HG02759 (cell line): ENCODE measurements at regions not wholly inside any gene's neighbourhood (a gene's known extent, or its start where the extent isn't known, plus 50 kb on each side); places are given as distances from the start of the nearest gene placed in this dataset.

Source experiments
- ATAC-seq: cut with Tn5 transposase; IDR thresholded peaks from one replicate; pipeline ENCODE4 v1.9.1; 2021; ENCODE audit warnings: mild to moderate bottlenecking, moderate library complexity; ENCODE audit not compliant: unreplicated experiment

DNA sequence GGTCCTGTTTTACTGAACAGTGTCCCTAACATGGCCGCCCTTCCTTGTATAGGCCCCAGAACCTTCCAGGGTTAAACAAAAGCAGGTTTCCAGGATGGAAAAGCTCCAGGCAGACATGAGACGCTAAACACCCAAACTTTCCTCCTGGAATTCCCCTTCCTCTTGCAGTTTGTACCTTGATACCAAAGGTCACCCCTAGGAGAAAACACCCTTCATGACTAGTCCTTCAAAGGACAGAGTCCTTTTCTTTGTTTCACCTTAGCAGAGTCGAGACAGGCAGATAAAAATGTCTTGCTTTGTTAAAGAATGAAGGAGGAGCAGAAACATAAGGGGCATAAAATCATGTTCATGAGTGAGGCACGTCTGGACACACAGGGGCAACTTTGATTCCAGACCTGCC lies 247.5 kb downstream of the BCOR start:
- no peak for ATAC-seq

DNA sequence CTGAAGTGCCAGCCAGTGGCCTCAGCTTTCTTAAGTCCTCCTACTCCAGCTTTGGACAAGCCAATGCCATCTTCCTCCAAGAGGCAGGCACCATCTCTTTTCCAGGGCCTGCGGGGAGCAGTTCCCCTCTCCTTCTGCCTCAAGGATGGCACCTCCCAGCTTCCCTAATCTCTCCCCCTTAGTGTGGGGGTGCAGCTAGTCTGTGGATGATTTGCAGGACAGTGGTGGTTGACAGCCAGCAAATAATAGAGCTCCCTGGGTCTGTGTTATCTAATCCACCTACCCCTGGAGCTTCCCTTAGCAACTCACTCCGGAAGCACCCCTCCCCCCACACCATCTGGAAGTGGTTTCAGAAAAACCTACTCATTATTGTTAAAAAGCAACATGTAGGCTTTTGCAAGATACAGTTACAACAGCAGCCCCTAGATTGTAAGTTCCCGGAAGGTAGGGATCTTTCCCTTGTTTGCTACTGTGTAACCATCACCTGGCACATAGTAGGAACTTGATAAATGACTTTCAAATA lies 247.1 kb downstream of the BCOR start:
- no peak for ATAC-seq

DNA sequence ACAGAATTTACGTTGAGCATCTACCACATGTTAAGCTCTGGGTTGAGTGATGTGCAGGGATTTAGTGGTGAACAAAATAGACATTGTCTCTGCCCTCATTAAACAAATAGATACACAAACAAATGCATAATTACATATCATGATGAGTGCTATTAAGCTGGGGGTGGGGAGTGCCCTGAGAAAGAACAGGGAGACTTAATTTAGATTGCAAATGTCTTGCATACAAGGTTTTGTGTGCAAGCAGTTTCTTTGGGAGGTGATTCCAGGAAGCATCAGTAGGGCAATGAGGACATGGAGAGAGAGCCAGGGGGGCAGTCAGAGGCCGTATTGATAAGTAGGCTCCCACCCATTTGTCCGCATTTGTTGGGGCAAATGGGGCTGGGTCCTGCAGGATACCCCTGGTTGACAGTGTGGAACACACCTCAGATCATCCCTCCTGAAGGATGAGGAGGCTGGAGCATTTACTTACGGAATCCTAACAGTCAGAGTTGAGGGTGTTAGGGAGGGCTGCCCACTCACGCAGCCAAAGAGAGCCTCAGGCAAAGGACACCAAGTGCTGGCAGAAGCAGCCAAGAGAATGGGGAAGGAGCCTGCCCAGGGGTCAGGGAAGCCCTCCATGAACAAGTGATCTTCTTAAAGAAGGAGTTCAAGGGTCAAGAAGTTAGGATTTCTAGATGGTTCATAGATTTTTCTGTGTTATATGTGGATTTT lies 245.9 kb downstream of the BCOR start:
- no peak for ATAC-seq

DNA sequence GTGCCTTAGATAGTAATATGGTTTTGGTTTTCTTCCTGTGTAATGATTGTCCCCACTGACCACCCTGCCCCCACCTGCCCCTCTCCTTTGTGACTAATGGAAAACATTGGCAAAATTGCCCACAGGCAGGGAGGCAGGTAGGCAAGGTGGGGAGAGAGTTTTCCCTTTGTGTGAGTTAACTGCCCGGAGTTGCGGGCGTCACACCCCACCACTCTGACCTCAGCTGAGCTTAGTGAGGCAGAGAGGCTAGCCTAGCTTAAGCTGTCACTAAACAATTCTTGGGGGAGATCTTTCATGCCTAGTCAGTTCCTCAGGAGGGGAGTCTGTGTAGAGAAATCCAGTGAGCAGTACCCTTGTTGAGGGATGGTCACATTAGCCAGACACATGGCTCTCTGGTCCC lies 245.3 kb downstream of the BCOR start:
- no peak for ATAC-seq

DNA sequence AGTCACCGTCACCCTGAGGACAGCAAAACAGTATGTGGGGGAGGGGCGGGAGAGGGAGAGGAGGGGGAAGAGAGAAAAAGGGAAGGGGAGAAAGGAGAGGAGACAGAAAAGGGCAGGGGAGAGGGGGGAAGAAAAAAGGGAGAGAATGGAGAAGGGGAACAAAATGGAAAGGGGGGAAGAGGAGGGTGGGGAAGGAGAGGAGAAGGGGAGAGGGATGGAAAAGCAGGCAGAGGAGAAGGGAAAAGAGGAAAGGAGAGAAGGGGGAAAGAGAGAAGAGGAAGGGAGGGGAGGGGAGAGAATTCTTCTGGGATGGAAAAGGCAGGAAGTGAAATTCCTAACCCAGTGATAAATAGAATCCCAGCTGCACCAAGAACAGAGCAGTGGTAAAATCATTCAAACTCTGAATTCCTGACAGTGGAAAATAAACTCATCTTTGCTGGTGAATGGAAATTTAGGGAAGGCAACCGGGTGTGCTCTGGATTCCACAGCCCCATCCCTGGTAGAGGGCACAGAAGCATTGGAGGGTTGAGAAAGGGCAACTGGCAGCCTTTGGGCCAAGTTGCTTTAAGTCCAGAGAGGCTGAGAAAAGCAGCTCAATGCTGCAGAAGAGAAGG lies 244.2 kb downstream of the BCOR start:
- ATAC-seq = no peak

DNA sequence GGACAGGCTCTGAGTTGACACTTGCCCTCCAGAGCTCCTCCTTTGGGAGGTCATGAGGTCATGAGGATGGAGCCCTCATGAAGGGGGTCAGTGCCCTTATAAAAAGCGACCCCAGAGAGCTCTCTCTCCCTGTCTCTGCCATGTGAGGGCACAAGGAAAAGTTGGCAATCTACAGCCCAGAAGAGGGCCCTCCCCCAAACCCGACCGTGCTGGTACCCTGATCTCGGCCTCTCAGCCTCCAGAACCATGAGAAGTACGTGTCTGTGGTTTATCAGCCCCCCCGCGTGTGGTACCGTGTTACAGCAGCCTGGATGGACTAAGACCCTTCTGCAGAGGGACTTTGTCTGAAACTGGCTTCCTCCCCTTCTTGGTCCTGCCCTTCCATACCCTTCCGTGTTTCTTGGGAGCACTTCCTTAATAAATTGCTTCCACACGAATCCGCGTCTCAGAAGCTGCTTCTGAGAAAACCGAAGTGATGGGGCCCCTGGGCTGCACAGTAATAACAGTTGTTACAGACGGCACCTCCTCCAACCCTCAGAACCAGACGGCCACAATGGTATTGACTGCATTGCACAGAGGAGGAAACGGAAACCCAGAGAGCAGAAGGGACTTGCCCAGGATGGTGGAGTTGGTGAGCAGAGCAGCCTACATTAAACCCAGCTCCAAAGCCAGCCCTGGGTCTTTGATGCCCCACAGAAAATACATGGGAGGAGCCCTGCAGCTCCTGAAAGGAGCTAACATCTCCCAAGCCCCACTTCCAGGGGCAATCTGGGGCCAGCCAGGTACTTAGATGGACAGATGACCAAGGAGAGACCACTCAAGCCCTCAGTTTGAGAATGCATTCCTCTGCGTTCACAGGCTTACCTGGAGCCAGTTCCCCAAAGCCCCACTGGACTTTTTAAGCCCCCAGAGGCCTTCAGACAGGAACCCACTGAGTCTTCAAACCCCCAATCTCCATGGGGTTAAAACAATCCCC lies 242.7 kb downstream of the BCOR start:
- peak; percentile 75 for ATAC-seq

DNA sequence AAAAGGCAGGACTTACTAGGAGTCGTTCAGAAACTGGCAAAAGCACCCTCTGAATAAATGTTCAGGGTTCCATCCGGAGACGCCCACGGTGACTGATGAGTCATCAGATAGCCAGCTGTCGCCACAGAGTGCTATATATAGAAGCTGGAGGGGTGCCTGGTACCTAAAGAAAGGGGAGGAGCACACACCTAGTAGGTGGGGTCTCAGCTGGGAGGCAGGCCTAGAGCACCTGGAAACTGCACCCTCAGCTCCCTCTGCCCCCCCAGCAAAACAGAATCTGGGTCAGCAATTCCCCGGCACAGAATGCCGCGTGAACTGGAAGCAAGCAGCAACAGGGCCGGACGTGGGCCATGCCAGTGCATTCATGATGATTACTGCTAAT lies 242.0 kb downstream of the BCOR start:
- ATAC-seq = peak; percentile 46

DNA sequence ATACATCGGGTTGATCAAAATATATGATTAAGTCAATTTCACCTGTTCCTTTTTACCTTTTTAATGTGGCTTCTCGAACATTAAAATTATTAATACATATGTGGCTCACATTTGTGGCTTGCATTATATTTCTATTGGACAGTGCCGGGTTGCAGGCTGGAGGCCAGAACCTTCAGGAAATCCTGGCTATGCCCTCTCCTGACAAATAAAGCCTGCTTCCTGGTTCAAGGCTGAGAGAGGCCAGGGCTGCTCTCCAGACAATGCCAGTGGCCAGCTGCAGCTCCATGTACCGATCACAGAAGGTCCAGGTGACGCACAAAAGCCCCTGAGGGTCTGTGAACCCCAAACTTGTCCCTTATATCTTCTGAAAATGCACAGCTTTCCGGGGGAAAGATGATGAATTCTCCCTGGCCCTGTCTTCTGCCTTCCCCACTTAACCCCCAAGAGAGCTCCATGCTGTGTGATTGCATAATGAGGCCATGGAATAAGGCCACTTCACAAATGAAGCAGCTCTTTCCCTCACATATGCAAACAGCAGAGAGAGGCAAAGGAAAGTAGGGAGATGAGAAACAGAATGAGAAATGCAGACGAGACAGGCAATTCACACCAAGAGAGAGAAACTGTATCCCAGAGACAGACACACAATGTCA lies 241.2 kb downstream of the BCOR start:
- no peak for ATAC-seq

DNA sequence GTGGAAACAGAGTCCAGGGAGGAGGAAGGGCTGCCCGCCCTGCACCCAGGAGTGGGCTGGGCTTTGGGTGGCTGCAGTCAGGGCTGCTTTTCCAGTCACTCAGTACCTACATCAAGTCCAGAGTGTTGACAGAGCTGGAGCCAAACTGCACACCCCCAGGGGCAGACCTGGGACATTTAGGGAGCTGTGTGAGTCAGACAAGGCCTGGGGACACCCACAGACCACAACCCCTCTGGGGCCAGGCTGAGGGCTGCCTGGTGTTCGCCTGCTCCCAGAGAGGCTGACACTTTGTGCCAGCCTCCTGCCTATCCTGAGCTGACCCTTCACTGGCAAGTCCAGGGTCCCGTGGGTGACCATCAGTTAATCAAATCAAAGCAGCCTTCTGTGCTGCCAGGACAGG lies 240.0 kb downstream of the BCOR start:
- ATAC-seq = no peak

DNA sequence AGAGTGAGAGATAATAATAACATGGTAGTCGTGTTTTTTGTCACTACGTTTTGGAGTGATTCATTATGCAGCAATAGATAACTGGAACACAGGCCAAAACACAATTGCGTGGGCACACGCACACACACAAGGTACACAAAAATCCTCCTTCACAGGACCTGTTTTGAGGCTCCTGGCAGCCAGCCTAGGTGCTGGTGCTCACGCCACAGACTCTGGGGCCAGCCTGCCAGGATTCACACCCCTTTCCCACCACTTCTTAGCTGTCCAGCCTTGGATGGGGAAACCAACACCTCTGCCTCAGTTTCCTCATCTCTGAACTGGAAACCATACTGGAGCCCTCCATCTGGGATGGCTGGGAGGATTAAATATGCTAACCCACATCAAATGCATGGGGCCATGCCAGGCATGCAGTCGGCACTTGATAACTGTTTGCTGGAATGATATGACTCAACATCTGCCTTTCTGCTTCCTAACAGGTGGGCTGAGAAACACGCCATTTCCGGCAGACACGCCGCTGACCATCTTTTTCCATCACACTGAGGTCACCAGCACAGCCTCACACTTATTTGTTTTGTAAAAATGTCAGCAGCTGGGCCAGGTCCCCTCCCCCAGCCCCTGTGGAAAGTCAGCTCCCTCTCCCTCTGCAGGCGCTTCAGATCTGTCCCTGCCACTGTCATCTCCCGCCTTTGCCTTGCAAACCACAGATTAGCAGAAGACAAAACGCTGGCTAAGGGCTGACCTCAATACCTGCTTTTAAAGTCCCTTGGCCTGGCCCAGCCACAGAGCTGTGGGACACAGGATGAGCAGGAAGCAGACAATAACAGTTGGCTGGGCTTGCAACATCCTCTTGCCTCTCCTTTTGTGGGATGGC lies 237.5 kb downstream of the BCOR start:
- ATAC-seq = peak; percentile 69

DNA sequence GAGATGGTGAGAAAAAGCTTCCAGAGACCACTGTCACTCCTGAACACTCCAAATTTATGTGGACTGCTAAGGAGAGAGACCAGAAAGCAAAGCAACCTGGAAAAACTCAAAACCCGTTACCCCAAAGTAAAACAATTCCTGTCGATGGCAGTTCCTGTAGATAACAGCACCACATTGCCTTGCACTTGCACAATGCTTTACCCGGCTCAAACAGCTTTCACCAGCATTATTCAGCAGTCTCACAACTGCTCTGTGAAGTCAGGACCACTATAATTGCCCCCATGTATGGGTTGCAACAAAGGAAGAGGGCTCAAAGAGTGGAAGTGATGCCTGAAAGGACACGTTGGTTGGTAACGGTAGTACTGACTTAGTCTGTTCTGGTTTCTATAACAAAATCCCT lies 234.8 kb downstream of the BCOR start:
- no peak for ATAC-seq

DNA sequence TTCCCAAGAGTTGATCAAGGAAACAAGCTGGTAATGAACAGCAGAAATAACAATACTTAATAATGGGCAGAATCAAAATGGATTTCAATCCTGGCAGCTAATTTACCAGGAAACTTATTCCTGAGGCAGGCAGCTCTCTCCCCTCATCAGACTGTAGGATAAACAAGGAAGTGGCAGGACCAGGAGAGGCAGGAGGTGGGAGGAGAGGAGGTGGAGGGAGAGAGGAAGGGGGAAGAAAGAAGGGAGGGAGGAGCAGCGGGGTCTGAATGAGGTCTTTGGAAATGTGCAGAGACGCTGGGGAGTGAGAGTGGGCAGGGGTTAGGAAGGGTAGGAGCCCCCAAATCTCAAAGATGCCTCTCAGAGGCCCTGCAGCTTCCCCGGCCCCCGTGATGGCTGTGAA lies 231.5 kb downstream of the BCOR start:
- ATAC-seq = no peak

DNA sequence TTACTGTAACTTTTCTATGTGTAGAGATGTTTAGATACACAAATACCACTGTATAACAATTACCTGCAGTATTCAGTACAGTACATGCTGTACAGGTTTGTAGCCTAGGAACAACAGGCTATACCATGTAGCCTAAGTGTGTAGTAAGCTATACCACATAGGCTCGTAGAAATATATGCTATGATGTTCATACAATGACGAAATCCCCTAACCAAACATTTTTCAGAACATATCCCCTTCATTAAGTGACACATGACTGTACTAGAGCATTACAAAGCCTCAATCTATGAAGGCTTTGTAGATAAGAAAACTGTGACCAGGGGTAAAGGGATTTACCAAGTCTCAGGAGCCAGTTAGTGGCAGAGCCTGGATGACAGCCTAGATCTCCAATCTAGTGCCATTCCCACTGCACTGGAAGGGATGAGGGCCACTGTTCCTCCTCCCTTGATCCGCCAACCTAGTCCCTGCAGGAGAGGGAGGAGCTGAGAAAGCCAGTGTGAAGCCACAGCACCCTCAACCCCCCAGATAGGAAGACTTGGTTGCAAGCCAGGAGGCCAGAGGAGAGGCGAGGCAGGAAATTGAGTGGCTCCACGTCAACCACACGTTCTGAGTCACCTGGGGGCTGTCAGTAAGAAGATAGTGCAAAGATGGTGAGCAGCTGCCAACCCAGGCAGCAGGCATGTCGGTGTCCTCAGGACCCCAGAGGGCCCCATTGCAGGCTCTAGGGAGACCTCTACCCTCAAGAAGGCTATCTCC lies 227.7 kb downstream of the BCOR start:
- ATAC-seq = no peak

DNA sequence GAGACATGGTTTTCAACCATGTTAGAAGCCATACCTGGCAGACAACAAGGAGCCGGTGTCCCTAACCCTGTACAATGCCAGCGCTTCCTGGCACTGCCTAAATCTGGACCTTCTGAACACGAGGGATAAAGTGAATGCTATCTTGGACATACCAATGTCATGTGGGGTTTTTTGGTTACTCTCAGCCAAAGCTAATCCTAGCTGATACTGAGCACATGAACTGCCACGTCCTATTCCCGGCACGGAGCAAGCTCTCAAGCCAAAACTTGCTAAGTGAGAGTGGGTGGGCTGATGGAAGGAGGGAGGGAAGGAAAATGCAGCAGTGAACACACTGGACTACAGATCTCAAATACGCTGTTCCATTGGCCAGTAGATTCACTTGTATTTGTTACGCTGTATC lies 226.1 kb downstream of the BCOR start:
- ATAC-seq = no peak

DNA sequence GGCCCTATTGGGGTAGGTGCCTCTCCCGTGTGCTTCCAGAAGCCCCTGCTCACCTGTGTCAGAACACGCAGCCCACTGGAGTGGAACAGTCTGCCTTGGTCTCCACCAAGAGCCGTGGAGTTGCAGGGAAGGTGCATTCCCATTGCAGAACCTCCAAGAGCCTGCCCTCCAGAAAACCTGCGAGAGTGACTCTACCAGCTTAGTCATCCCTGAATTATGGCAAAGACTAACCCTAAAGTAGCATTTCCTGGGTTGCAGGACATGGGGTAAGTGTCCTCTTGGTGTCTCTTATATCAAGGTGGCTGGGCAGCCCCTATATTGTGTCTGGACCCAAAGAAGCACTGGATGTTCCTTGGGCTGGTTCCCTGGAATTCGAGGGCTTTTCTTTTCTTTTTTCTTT lies 224.6 kb downstream of the BCOR start:
- ATAC-seq = no peak

DNA sequence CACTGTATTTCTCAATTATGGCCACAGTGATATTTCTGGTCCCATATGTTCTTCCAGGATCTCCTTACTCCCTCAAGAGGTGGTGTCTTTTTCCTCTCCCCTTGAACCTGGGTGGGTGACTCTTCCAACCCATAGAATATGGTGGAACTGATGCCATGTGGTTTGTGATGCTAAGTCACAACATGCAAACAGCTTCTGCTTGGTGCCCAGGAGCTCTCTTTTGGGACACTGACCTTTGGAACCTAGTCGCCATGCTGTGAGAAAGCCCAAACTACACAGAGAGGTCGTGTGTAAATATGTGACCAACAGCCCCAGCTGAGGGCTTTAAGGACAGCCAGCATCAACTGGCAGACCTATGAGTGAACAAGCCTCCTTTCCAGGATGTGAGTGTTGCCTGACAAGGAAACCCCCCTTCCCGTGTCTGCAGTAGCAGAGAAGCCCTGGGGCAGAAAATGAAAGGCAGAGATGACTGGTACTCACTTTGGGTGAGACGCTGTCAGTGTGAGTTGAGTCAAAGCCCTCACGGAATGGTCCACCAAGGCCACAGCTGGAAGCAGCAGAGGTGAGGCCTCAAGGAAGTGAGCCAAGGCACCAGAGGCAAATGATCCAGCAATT lies 223.4 kb downstream of the BCOR start:
- ATAC-seq = peak; percentile 93

DNA sequence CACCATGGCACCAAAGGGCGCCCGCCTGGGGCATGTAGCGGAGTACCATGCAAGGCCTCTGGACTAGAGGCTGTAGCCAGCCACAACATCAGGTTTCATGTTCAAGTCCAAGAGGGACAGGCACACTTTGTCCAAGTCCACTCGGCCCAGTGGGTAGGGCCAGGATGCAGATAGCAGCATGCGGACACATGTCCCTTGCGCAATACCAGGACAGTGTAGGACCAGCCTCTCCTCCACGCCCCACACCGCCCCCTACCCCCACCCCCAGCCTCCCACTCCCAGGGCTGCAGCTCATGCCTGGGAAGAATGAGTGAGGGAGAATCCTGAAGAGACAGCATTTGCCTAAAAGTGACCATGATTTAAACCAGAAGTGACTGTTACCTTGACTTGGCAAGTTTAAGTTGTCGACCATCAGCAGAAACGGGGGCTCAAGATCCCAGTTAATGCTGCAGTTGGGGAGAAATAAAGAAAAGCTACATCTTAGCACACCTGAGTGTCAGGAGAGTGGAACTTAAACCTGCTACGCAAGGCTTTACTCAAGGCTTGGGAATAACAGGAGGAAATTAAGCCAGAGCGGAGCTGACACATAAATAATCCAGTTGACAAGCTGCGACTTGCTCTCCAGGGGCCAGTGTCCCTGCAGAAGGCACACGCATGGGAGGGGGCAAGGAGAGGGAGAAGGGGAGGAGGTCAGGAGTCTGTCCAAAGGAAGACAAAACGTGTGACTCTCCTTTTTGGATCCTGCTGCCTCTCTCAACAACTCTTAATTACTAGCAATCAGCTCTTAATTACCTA lies 221.7 kb downstream of the BCOR start:
- ATAC-seq = no peak

DNA sequence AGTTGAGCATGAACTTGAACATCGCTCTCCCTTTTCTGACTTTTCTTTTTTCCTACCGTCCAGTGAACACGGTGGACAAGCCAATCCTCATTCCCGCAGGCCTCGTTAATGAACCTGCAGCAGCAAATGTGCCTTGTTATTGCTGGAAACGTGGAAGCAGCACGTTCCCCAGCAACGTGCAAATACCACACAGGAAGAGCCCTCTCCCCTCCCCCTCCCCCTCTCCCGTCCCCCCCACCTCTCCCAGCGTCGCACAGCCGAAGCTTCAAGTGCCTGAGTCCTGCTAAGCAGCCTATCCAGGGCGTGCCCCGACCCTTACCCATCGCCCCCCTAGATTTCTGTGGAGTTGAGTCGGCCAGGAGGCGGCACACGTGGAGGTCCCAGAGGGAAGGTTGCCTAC lies 219.9 kb downstream of the BCOR start:
- ATAC-seq = no peak
